SK-N-MC (cell line): ENCODE measurements at regions not wholly inside any gene's neighbourhood (a gene's known extent, or its start where the extent isn't known, plus 50 kb on each side); places are given as distances from the start of the nearest gene placed in this dataset.

Experiments
- EZH2 ChIP-seq: fragments of 200-600 bp; sonication (generic); IDR thresholded peaks from one replicate; pipeline ENCODE4 v1.6.1; 2017; ENCODE audit warnings: antibody characterized with exemption
- POLR2AphosphoS5 ChIP-seq: IDR thresholded peaks from 2 replicates; pipeline ENCODE4 v1.6.1; 2012; ENCODE audit warnings: mild to moderate bottlenecking, low read depth, low read length, borderline replicate concordance

- no peak for TF ChIP-seq POLR2AphosphoS5
- no peak for TF ChIP-seq EZH2
Observed at GRCh38 chr11:134687548-134687947, 275.5 kb upstream of the B3GAT1 start.
